ENCODE measurements at regions not wholly inside any gene's neighbourhood (a gene's known extent, or its start where the extent isn't known, plus 50 kb on each side); places are given as distances from the start of the nearest gene placed in this dataset.

- no peak for ATAC-seq
- Histone ChIP-seq H3K9me3 (no peaks in the 10 kb centered on the region), H3K36me3 (no peaks in the 10 kb centered on the region), H3K4me3 (no peak overlapping the region), H3K27me3 (peaks cover 0 to 3% (median 0%) of the 10 kb centered on the region in 7 donors), H3K4me1 (peaks cover 0 to 5% (median 0%) of the 10 kb centered on the region in 9 donors), H3K27ac (no peak overlapping the region)
- TF ChIP-seq, protein P1, sequence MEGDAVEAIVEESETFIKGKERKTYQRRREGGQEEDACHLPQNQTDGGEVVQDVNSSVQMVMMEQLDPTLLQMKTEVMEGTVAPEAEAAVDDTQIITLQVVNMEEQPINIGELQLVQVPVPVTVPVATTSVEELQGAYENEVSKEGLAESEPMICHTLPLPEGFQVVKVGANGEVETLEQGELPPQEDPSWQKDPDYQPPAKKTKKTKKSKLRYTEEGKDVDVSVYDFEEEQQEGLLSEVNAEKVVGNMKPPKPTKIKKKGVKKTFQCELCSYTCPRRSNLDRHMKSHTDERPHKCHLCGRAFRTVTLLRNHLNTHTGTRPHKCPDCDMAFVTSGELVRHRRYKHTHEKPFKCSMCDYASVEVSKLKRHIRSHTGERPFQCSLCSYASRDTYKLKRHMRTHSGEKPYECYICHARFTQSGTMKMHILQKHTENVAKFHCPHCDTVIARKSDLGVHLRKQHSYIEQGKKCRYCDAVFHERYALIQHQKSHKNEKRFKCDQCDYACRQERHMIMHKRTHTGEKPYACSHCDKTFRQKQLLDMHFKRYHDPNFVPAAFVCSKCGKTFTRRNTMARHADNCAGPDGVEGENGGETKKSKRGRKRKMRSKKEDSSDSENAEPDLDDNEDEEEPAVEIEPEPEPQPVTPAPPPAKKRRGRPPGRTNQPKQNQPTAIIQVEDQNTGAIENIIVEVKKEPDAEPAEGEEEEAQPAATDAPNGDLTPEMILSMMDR (IDR thresholded peaks at IDR 0.05) = no peak
- DNase-seq = no peak
- WGBS, 2 donors = 62 to 70% methylated on average over 3 of the region's 3 CpGs
- intact Hi-C loops (cut with DNase I) = no loop called here
Measured at GRCh38 chr12:25615119-25615518, 62.0 kb upstream of the LMNTD1 start.

DNA sequence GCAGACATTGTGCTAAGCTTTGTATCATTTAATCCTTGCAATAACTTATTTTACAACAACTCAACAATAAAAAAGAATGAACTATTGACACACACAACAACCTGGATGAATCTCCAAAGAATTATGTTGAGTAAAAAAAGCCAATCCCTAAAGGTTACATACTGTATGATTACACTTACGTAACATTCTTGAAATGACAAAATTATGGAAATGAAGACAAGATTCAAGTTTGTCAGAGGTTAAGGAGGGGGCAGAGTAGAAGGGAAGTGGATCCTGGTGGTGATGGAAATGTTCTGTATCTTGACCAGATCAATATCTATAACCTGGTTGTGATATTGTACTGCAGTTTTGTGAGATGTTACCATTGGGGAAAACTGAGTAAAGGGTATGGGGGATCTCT, 63.2 kb upstream of the LMNTD1 start:
- intact Hi-C loops (cut with DNase I) = no loop called here
- no peak for ATAC-seq
- Histone ChIP-seq H3K9me3 (no peaks in the 10 kb centered on the region), H3K27me3 (peaks cover 0 to 3% (median 0%) of the 10 kb centered on the region in 7 donors), H3K36me3 (no peaks in the 10 kb centered on the region), H3K27ac (no peak overlapping the region), H3K4me1 (peaks cover 0 to 5% (median 0%) of the 10 kb centered on the region in 9 donors), H3K4me3 (no peak overlapping the region)
- no peak for DNase-seq
- 90 to 92% methylated on average over 1 of the region's 1 CpG for WGBS, 2 donors
- TF ChIP-seq, protein P1 (IDR thresholded peaks at IDR 0.05) = no peak

DNA sequence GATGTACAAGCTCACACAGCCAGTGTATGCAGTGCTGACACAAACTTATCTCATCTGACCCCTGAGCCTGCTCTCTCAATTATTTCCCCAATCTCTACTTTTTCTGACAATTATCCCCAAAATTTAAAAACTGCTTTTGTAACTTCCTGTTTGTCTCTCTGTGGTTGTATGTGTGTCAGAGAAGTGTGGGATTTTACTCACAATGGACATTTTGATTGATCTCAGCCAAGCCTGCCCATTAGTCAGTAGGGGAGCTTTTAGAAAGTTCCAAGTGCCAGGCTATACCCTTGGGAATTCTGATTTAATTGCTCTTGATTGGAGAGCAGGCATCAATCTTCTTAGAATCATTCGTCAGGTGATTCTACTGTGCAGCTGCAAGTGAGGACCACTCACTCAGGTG, 64.9 kb upstream of the LMNTD1 start:
- ATAC-seq (no peak), DNase-seq (no peak)
- H3K27ac ChIP-seq = no peak overlapping the region
- peaks cover 0 to 5% (median 0%) of the 10 kb centered on the region in 9 donors for H3K4me1 ChIP-seq
- intact Hi-C loops (cut with DNase I) = no loop called here
- H3K27me3 ChIP-seq = no peaks in the 10 kb centered on the region
- H3K4me3 ChIP-seq = no peak overlapping the region
- H3K36me3 ChIP-seq = no peaks in the 10 kb centered on the region
- H3K9me3 ChIP-seq = no peaks in the 10 kb centered on the region
- TF ChIP-seq, protein P1 (IDR thresholded peaks at IDR 0.05) = no peak
- 81 to 96% methylated on average over 1 of the region's 1 CpG for WGBS, 2 donors

DNA sequence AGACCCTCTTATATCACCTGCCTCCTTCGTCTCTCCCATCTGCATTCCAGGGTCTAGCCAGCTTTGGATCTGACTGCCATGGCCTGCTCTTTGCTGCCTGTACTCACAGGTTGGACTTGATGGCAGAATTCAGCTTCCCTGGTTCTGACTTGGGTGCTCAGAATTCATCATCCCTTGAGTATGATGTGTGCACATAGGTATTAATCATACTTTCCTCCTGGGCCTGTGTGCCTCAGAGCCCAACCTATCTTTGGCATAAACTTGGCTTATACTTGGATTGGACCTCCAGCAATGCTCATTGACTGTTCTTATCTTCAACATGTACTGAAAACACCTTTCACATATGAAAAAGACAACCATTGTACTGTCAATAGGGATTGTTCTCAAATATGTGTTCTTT, 70.7 kb upstream of the LMNTD1 start:
- intact Hi-C loops (cut with DNase I) = no loop called here
- no peak for ATAC-seq
- Histone ChIP-seq H3K4me3 (no peak overlapping the region), H3K36me3 (no peaks in the 10 kb centered on the region), H3K4me1 (no peaks in the 10 kb centered on the region), H3K27ac (no peak overlapping the region), H3K27me3 (peaks cover 0 to 2% (median 0%) of the 10 kb centered on the region in 7 donors), H3K9me3 (no peaks in the 10 kb centered on the region)
- 79 to 94% methylated on average over 1 of the region's 1 CpG for WGBS, 2 donors
- DNase-seq = no peak
- TF ChIP-seq, protein P1 (IDR thresholded peaks at IDR 0.05) = no peak
